Pancreas (tissue), 10 donors: ENCODE measurements at regions not wholly inside any gene's neighbourhood (a gene's known extent, or its start where the extent isn't known, plus 50 kb on each side); places are given as distances from the start of the nearest gene placed in this dataset.
A peak's percentile ranks its signal among the peaks of the same experiment; 100 is the strongest.

Source experiments
- ATAC-seq, 4 donors: fragments of 200-7000 bp; cut with Tn5 transposase; one replicate each; pipeline versions ENCODE4 v1.8.0 to v1.9.1; 2020; ENCODE audit warnings: mild to moderate bottlenecking in 4 of 4, moderate library complexity in 4 of 4
- DNase-seq, 6 donors: peaks; one replicate each; pipeline ENCODE4 v3.0.0-alpha.2; 2020
- FAIRE-seq: peaks from 2 replicates; lab custom pipeline; 2012; peaks lifted over from hg19 to GRCh38; lab: Jason Lieb, UNC
- H3K27ac ChIP-seq, 4 donors: fragments of 200-600 bp; sonication (generic); 1 replicate in 3 of 4; 2 replicates in 1 of 4; pipeline versions ENCODE4 v1.5.0 to v1.8.0; 2020
- H3K27me3 ChIP-seq, 4 donors: fragments of 200-600 bp; one replicate each; pipeline ENCODE4 v1.8.0; 2021
- H3K36me3 ChIP-seq, 3 donors: fragments of 200-600 bp; sonication (generic) in 1 of 3; one replicate each; pipeline versions ENCODE4 v1.5.0 to v1.8.0; 2020 to 2021
- H3K4me1 ChIP-seq, 3 donors: fragments of 200-600 bp; one replicate each; pipeline ENCODE4 v1.8.0; 2021
- H3K4me3 ChIP-seq, 4 donors: fragments of 200-600 bp; sonication (generic) in 2 of 4; one replicate each; pipeline versions ENCODE4 v1.5.0 to v1.8.0; 2020 to 2021
- H3K9me3 ChIP-seq, 4 donors: fragments of 200-600 bp; one replicate each; pipeline ENCODE4 v1.8.0; 2021
- CTCF ChIP-seq, 4 donors: fragments of 200-600 bp; sonication (generic) in 3 of 4; IDR thresholded peaks; one replicate each; pipeline versions ENCODE4 v1.5.0 to v1.8.0; 2021; ENCODE audit warnings: antibody characterized with exemption in 4 of 4
- WGBS, 2 donors: extraction: QIAGEN DNeasy Blood & Tissue Kit; methylation state at CpG; one replicate each; pipeline ENCODE4 v1.1.7; 2013; 5-methylcytosine and 5-hydroxymethylcytosine counted together
- intact Hi-C, 3 donors: fragments of 100-400 bp; cut with DNase I; formaldehyde crosslinking; loops; one replicate each; pipeline versions ENCODE4 v1.11.1 to v1.14.2; 2022
- donor health status: healthy with polysubstance abuse.
- donor health status: DM: no; HTN: no; CAD: no; lungs with moderate emphysema.
- donor health status: DM: no; HTN: no; CAD: no.
- donor health status: control.
- donor health status: control.
- donor health status: Bipolar disorder and iron deficiency.
- donor health status: DM: yes; HTN: yes; CAD: no.
- donor health status: DM: no; HTN: no; CAD: no.
- donor health status: DM: no; HTN: no; CAD: no.
- donor health status: DM: yes; HTN: yes; CAD: no.

GRCh38 chr10:71040846-71041605 lies 152.7 kb upstream of the PCBD1 start:
- H3K4me1 ChIP-seq = peaks cover 4 to 9% (median 7%) of the 10 kb centered on the region in 3 donors
- DNase-seq = peak in 1 of 6 donors; percentile 42
- no peaks in the 10 kb centered on the region for H3K9me3 ChIP-seq
- FAIRE-seq = no peak
- TF ChIP-seq CTCF (IDR thresholded peaks at IDR 0.05) = no peak
- H3K27me3 ChIP-seq = no peaks in the 10 kb centered on the region
- no peak overlapping the region for H3K27ac ChIP-seq
- H3K4me3 ChIP-seq = no peak overlapping the region
- H3K36me3 ChIP-seq = no peaks in the 10 kb centered on the region
- 78 to 85% methylated on average over 20 of the region's 20 CpGs for WGBS, 2 donors
- intact Hi-C loops = no loop called here
- ATAC-seq = peak in 2 of 4 donors; percentile 25 to 35

DNA sequence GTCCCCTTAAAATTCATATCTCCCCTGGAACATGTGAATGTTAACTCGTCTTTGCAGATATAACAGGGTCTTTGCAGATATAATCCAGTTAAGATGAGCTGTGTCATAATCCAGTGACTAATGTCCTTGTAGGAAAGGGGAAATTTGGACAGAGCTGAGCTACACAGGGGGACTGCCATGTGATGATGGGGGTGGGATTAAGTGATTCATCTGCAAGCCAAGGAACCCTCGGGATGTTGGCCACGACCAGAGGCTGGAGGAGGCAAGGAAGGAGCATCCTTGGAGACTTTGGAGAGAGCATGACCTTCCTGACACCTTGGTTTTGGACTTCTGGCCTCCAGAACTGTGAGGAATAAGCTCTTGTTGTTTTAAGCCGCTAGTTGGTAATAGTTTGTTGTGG lies 153.9 kb upstream of the PCBD1 start:
- WGBS, 2 donors = 70 to 80% methylated on average over 4 of the region's 4 CpGs
- no peak for TF ChIP-seq CTCF (IDR thresholded peaks at IDR 0.05)
- Histone ChIP-seq H3K27ac (no peak overlapping the region), H3K9me3 (no peaks in the 10 kb centered on the region), H3K4me1 (peaks cover 4 to 9% (median 7%) of the 10 kb centered on the region in 3 donors), H3K36me3 (no peaks in the 10 kb centered on the region), H3K27me3 (no peaks in the 10 kb centered on the region), H3K4me3 (no peak overlapping the region)
- intact Hi-C loops = no loop called here
- no peak for DNase-seq
- ATAC-seq = no peak
- no peak for FAIRE-seq

GRCh38 chr10:71042699-71043098 lies 154.3 kb upstream of the PCBD1 start:
- intact Hi-C loops = no loop called here
- ATAC-seq = no peak
- Histone ChIP-seq H3K27ac (no peak overlapping the region), H3K27me3 (no peaks in the 10 kb centered on the region), H3K4me3 (no peak overlapping the region), H3K36me3 (no peaks in the 10 kb centered on the region), H3K4me1 (peaks cover 4 to 9% (median 7%) of the 10 kb centered on the region in 3 donors), H3K9me3 (no peaks in the 10 kb centered on the region)
- no peak for FAIRE-seq
- peak in 1 of 6 donors; percentile 35 for DNase-seq
- 85 to 88% methylated on average over 5 of the region's 5 CpGs for WGBS, 2 donors
- TF ChIP-seq CTCF (IDR thresholded peaks at IDR 0.05) = no peak

DNA sequence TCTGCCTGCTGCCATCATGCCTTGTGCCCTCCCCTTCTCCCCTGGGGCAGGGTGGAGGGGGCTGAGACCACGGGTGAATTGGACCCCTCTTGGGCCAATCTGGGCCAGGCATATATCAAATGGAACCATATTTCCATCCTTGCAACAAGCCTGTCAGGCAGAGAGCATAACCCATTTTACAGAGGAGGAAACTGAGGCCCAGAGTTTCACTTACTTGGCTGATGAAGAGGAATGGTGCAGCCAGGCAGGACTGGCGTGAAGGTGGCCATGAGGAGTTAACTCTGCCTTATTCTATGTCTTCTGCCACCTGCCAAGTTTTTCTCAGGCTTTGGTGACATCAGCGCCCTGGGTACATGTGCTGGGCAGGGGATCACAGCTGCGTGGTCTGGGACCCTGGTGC lies 155.5 kb upstream of the PCBD1 start:
- Histone ChIP-seq H3K27me3 (no peaks in the 10 kb centered on the region), H3K27ac (no peak overlapping the region), H3K9me3 (no peaks in the 10 kb centered on the region), H3K4me3 (no peak overlapping the region), H3K4me1 (peaks cover 4 to 9% (median 7%) of the 10 kb centered on the region in 3 donors), H3K36me3 (no peaks in the 10 kb centered on the region)
- DNase-seq (peak in 1 of 6 donors; percentile 22), FAIRE-seq (no peak), ATAC-seq (no peak)
- 82 to 93% methylated on average over 4 of the region's 4 CpGs for WGBS, 2 donors
- intact Hi-C loops = no loop called here
- no peak for TF ChIP-seq CTCF (IDR thresholded peaks at IDR 0.05)

- Histone ChIP-seq H3K27me3 (no peaks in the 10 kb centered on the region), H3K9me3 (no peaks in the 10 kb centered on the region), H3K27ac (no peak overlapping the region), H3K36me3 (no peaks in the 10 kb centered on the region), H3K4me3 (no peak overlapping the region), H3K4me1 (peaks cover 4 to 9% (median 7%) of the 10 kb centered on the region in 3 donors)
- no peak for TF ChIP-seq CTCF (IDR thresholded peaks at IDR 0.05)
- intact Hi-C loops = no loop called here
- DNase-seq = peak in 2 of 6 donors; percentile 11 to 22
- 34 to 35% methylated on average over 7 of the region's 7 CpGs for WGBS, 2 donors
- ATAC-seq = peak; percentile 44 to 88 (median 70)
- FAIRE-seq = no peak
These were observed 156.4 kb upstream of the PCBD1 start for GRCh38 chr10:71044720-71045119.
